ENCODE measurements at regions not wholly inside any gene's neighbourhood (a gene's known extent, or its start where the extent isn't known, plus 50 kb on each side); places are given as distances from the start of the nearest gene placed in this dataset.

GRCh38 chr18:59821983-59822382, 77.8 kb upstream of the PMAIP1 start (continued):
- TF ChIP-seq REST (IDR thresholded peaks at IDR 0.05; ENCODE audit: low read depth) (no peak), ATF3 (IDR thresholded peaks at IDR 0.05) (no peak), ZBTB33 (IDR thresholded peaks at IDR 0.05; ENCODE audit: extremely low read depth, insufficient replicate concordance, low read length) (no peak), SIN3A (IDR thresholded peaks at IDR 0.05; ENCODE audit: low read depth) (no peak), POLR2AphosphoS5 (IDR thresholded peaks at IDR 0.05; ENCODE audit: low read depth, low read length) (no peak), SRF (IDR thresholded peaks at IDR 0.05; ENCODE audit: low read depth) (no peak), FOSL1 (IDR thresholded peaks at IDR 0.05; ENCODE audit: low read depth) (no peak), SP1 (IDR thresholded peaks at IDR 0.05; ENCODE audit: low read depth) (no peak)

- Histone ChIP-seq H3K27me3 (ENCODE audit: insufficient read depth, low read length) (no peaks in the 10 kb centered on the region), H4K20me1 (ENCODE audit: insufficient read depth) (no peaks in the 10 kb centered on the region), H3K4me2 (ENCODE audit: low read length) (no peak overlapping the region), H3K27ac (ENCODE audit: low read depth, low read length) (no peak overlapping the region), H3K9me3 (ENCODE audit: control insufficient read depth in 1 of 2, insufficient read depth in 1 of 2, low read depth in 1 of 2, low read length in 2 of 2) (no peaks in the 10 kb centered on the region), H3K4me1 (ENCODE audit: control insufficient read depth in 1 of 2, insufficient read depth in 2 of 2, low read length in 2 of 2) (no peaks in the 10 kb centered on the region), H3K9ac (ENCODE audit: low read length) (no peak overlapping the region), H3K36me3 (ENCODE audit: control insufficient read depth in 1 of 2, insufficient read depth in 2 of 2, low read length in 2 of 2) (no peaks in the 10 kb centered on the region), H3K4me3 (replicated peaks in 1 of 2; ENCODE audit: low read depth in 1 of 2, low read length in 2 of 2) (no peak overlapping the region), H3K9me2 (ENCODE audit: insufficient read depth) (no peaks in the 10 kb centered on the region), H3K79me2 (ENCODE audit: insufficient read depth, low read length) (no peaks in the 10 kb centered on the region), H2AFZ (ENCODE audit: low read depth, low read length, poor library complexity, severe bottlenecking) (no peak overlapping the region)
- intact Hi-C loops (cut with micrococcal nuclease) = loop anchor here (10.0 kb wide), 1 partner anchor 736 kb away; no protein-coding TSS in a partner anchor
- ATAC-seq (no peak), DNase-seq (ENCODE audit: low read depth, low spot score) (no peak)
- ChIA-PET CTCF (interaction anchor here (0.6 to 5.1 kb wide), 3 partner anchors 35 to 189 kb away, joined by 3 to 145 read pairs (median 3); partner anchors contain the start of gene CCBE1), RAD21 (ENCODE audit: low non-redundant PET in 1 of 2, low total read pairs in 2 of 2, uncharacterized antibody in 2 of 2, unreplicated experiment in 2 of 2) (no interaction called here), POLR2A (no interaction called here)
- BruUV-seq (replicated peaks) = no TSS peak
- TF ChIP-seq CTCF (IDR thresholded peaks at IDR 0.05 in 2 of 3, conservative IDR thresholded peaks at IDR 0.05 in 1 of 3; ENCODE audit: borderline replicate concordance in 1 of 3, insufficient read depth in 1 of 3, low read depth in 2 of 3, low read length in 2 of 3) (no peak), POLR2AphosphoS5 (IDR thresholded peaks at IDR 0.05; ENCODE audit: low read depth, low read length) (no peak), EZH2 (IDR thresholded peaks at IDR 0.05) (no peak), RAD21 (IDR thresholded peaks at IDR 0.05; ENCODE audit: low read depth) (no peak), ZNF274 (IDR thresholded peaks at IDR 0.05; ENCODE audit: low read depth, low read length) (no peak), SP1 (IDR thresholded peaks at IDR 0.05; ENCODE audit: low read depth) (no peak), CEBPB (IDR thresholded peaks at IDR 0.05; ENCODE audit: low read depth) (no peak), ATF3 (IDR thresholded peaks at IDR 0.05) (no peak), MAX (IDR thresholded peaks at IDR 0.05) (no peak), ELF1 (IDR thresholded peaks at IDR 0.05; ENCODE audit: borderline replicate concordance, low read depth) (no peak), JUND (IDR thresholded peaks at IDR 0.05) (no peak), CBX3 (IDR thresholded peaks at IDR 0.05; ENCODE audit: low read depth) (no peak), SRF (IDR thresholded peaks at IDR 0.05; ENCODE audit: low read depth) (no peak), YY1 (IDR thresholded peaks at IDR 0.05; ENCODE audit: extremely low read depth, insufficient replicate concordance, low read depth, low read length) (no peak)
Observed at GRCh38 chr18:59820663-59821062, 79.1 kb upstream of the PMAIP1 start.
